ENCODE measurements at regions not wholly inside any gene's neighbourhood (a gene's known extent, or its start where the extent isn't known, plus 50 kb on each side); places are given as distances from the start of the nearest gene placed in this dataset.

GRCh38 chr2:51490576-51491234 is 458.8 kb upstream of the NRXN1 start:
- TF ChIP-seq EZH2phosphoT487 (IDR thresholded peaks at IDR 0.05; ENCODE audit: low read depth, severe bottlenecking, unreplicated experiment) = no peak
- TF ChIP-seq CTCF (IDR thresholded peaks at IDR 0.05; ENCODE audit: poor library complexity) = no peak
- no peak for TF ChIP-seq EZH2 (IDR thresholded peaks at IDR 0.05; ENCODE audit: borderline replicate concordance)
- H3K36me3 ChIP-seq (replicated peaks; ENCODE audit: insufficient read depth, low read depth) = no peaks in the 10 kb centered on the region
- no peaks in the 10 kb centered on the region for H3K9me2 ChIP-seq (replicated peaks; ENCODE audit: insufficient read depth)
- H3K9me3 ChIP-seq (ENCODE audit: low read depth) = no peaks in the 10 kb centered on the region
- H3K27ac ChIP-seq = no peak overlapping the region
- no peaks in the 10 kb centered on the region for H3K4me1 ChIP-seq (ENCODE audit: insufficient read depth)
- DNase-seq (ENCODE audit: low spot score) = no peak
- no peak overlapping the region for H3K4me3 ChIP-seq
- H3K79me2 ChIP-seq = no peaks in the 10 kb centered on the region
- H3K4me2 ChIP-seq = no peak overlapping the region
- H3K27me3 ChIP-seq = no peaks in the 10 kb centered on the region
- WGBS (ENCODE audit: low lambda C conversion rate, missing lambda C conversion rate) = 79% methylated on average over 3 of the region's 3 CpGs
- H4K20me1 ChIP-seq (ENCODE audit: insufficient read depth, poor library complexity, severe bottlenecking) = no peaks in the 10 kb centered on the region
- H2AFZ ChIP-seq = no peak overlapping the region

GRCh38 chr2:51484605-51485004 is 452.7 kb upstream of the NRXN1 start:
- Histone ChIP-seq H3K4me1 (ENCODE audit: insufficient read depth) (no peaks in the 10 kb centered on the region), H3K27me3 (no peaks in the 10 kb centered on the region), H3K27ac (no peak overlapping the region), H4K20me1 (ENCODE audit: insufficient read depth, poor library complexity, severe bottlenecking) (no peaks in the 10 kb centered on the region), H3K79me2 (no peaks in the 10 kb centered on the region), H3K4me2 (no peak overlapping the region), H2AFZ (no peak overlapping the region), H3K36me3 (replicated peaks; ENCODE audit: insufficient read depth, low read depth) (no peaks in the 10 kb centered on the region), H3K9me2 (replicated peaks; ENCODE audit: insufficient read depth) (no peaks in the 10 kb centered on the region), H3K9me3 (ENCODE audit: low read depth) (no peaks in the 10 kb centered on the region), H3K4me3 (no peak overlapping the region)
- TF ChIP-seq EZH2phosphoT487 (IDR thresholded peaks at IDR 0.05; ENCODE audit: low read depth, severe bottlenecking, unreplicated experiment) (no peak), CTCF (IDR thresholded peaks at IDR 0.05; ENCODE audit: poor library complexity) (no peak), EZH2 (IDR thresholded peaks at IDR 0.05; ENCODE audit: borderline replicate concordance) (no peak)
- DNase-seq (ENCODE audit: low spot score) = no peak
- 82% methylated on average over 2 of the region's 2 CpGs for WGBS (ENCODE audit: low lambda C conversion rate, missing lambda C conversion rate)

GRCh38 chr2:51483720-51484119 is 451.8 kb upstream of the NRXN1 start:
- H3K4me1 ChIP-seq (ENCODE audit: insufficient read depth) = no peaks in the 10 kb centered on the region
- no peaks in the 10 kb centered on the region for H3K9me3 ChIP-seq (ENCODE audit: low read depth)
- H4K20me1 ChIP-seq (ENCODE audit: insufficient read depth, poor library complexity, severe bottlenecking) = no peaks in the 10 kb centered on the region
- TF ChIP-seq EZH2phosphoT487 (IDR thresholded peaks at IDR 0.05; ENCODE audit: low read depth, severe bottlenecking, unreplicated experiment) (no peak), CTCF (IDR thresholded peaks at IDR 0.05; ENCODE audit: poor library complexity) (no peak), EZH2 (IDR thresholded peaks at IDR 0.05; ENCODE audit: borderline replicate concordance) (no peak)
- no peak overlapping the region for H3K27ac ChIP-seq
- no peak overlapping the region for H3K4me2 ChIP-seq
- H2AFZ ChIP-seq = no peak overlapping the region
- H3K79me2 ChIP-seq = no peaks in the 10 kb centered on the region
- no peak overlapping the region for H3K4me3 ChIP-seq
- 79% methylated on average over 1 of the region's 1 CpG for WGBS (ENCODE audit: low lambda C conversion rate, missing lambda C conversion rate)
- no peaks in the 10 kb centered on the region for H3K36me3 ChIP-seq (replicated peaks; ENCODE audit: insufficient read depth, low read depth)
- DNase-seq (ENCODE audit: low spot score) = no peak
- H3K27me3 ChIP-seq = no peaks in the 10 kb centered on the region
- no peaks in the 10 kb centered on the region for H3K9me2 ChIP-seq (replicated peaks; ENCODE audit: insufficient read depth)
